GM19035 (cell line): ENCODE measurements at regions not wholly inside any gene's neighbourhood (a gene's known extent, or its start where the extent isn't known, plus 50 kb on each side); places are given as distances from the start of the nearest gene placed in this dataset.

Source experiments
- ATAC-seq: cut with Tn5 transposase; IDR thresholded peaks from one replicate; pipeline ENCODE4 v1.9.1; 2021; ENCODE audit not compliant: unreplicated experiment

DNA sequence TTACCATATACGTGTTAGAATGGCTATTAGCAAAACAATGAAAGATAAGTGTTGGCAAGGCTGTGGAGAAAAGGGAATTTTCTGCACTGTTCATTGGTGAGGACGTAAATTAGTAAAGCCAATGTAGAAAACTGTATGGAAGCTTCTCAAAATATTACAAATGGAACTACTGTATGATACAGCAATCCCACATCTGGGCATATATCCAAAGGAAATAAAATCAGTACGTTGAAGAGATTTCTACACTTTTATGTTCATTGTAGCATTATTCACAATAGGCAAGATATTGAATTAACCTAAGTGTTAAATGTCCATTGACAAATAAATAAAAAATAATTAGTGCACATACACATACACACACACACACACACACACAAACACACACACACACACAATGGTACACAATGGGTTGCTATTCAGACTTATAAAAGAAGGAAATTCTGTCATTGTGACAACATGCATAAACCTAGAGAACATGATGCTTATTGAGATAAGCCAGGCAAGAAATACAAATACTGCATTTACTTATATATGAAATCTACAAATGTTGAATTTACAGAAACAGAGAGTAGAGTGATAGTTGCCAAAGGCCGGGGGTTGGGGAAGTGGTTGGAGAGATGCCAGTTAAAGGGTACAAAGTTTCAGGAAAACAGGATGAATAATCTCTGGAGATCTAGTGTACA, 565.8 kb upstream of the LRRC4C start:
- no peak for ATAC-seq

DNA sequence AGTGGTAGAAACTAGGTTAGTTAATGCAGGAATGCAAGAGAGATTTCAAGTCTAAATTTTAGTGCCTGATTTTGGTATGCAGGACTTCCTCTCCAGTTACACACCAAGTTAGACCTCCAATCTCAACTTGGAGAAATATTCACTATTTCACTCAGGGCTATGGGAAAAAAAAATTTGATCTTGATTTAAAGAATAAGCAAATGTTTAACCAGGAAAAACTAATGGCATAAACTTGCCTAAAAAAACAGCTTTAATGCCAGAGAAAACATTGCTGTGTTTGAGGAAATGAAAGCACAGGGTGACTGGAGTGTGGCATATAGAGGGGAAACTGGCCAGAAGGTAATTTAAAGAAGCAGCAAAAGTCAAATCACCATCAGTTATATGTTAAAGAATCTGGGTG, 575.4 kb upstream of the LRRC4C start:
- no peak for ATAC-seq

DNA sequence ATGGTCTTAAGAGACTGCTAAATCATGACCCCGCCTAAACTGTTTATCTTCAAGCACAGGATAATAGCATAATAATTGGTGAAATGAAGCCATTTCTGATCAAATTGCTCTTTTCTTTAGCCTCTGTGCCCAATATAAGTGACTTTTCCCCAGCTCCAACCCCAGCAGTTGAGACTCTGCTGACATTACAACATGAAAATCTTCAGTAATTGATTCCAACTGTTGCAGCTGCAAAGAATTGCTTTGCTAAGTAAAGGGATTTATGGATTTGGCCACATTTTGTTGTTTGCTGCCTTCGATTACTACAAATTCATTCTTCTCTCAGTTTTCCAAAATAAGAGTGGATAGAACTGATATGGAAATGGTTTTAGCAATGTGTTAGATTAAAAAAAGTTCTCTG, 576.7 kb upstream of the LRRC4C start:
- no peak for ATAC-seq

DNA sequence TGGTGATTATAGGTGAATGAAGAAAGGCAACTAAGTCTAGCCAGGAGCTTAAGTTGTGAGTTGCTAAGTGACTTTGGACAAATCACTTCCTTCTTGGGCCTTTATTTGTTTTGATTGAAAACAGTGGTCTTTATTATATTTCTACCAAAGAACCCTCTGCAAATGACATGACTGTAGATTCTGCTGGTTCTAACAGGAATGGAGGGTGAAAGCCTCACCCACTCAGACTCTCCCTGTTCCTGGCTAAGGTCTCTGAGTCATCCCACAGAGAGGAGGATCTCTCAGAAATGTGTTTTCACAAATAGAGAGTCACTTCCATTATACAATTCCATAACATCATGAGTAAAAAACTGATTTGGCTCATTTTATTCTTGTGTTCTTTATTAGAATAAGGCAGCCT, 583.9 kb upstream of the LRRC4C start:
- ATAC-seq: no peak

DNA sequence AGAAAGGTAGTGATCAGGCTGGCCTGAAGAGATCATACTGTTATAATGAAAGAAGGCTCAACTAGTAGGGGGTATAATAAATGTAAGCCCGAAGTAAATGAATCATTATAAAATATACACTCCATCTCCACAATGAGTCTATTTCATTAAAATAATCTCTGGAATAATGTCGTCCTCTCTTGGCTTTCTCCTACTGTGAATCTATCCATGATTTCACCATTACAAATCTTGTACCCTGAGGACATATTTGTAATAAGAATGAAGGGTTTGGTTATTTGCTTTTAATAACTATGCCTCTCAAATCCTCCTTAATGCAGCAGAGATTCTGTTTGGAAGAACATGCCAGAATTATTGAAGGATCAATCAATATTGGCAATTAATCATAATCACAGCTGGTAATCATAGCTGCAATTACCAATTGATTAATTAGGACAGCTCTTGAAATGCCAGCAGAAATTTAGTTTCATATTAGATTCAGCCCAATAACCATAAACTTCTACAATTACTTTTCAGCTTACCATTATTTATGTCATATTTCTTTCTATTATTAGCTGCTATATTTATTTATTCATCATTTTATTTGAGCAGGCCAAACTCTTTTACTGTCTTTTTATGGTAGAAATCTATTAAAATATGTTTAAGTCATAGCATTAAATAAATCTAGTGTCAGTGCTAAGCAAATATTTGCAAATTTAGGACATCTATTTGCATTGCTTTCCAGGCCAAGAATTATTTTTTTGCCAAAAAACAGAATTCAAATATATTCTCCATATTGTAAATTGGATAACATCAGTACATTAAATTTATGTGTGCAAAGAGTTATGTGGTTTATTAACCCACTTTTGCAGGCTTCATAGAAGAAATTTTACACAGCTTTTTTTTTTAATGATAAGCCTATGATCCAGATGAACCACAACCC, 588.4 kb upstream of the LRRC4C start:
- no peak for ATAC-seq

- ATAC-seq: no peak
Observed at GRCh38 chr11:42049186-42049585, 589.7 kb upstream of the LRRC4C start.

DNA sequence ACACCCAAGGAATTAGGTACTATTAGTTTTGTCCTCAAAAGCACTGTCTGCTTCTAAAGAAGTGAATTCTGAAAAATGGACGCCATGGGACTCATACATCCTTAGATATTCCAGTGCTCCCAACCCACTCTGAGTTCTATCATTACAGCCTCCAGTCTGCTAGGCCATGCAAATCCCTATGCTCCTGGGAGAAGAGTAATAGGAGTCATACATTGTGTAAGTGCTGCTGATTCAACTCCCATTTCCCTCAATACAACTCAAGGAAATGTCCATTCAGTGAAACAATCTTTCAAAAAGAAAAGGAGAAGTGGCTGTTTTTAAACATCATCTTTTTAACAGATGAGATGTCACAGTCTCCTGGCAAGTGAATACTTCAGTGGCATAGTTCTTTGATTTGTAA, 590.2 kb upstream of the LRRC4C start:
- ATAC-seq: no peak

GRCh38 chr11:42054351-42054900, 595.0 kb upstream of the LRRC4C start:
- no peak for ATAC-seq

- ATAC-seq: no peak
Observed at GRCh38 chr11:42055606-42056005, 596.2 kb upstream of the LRRC4C start.

DNA sequence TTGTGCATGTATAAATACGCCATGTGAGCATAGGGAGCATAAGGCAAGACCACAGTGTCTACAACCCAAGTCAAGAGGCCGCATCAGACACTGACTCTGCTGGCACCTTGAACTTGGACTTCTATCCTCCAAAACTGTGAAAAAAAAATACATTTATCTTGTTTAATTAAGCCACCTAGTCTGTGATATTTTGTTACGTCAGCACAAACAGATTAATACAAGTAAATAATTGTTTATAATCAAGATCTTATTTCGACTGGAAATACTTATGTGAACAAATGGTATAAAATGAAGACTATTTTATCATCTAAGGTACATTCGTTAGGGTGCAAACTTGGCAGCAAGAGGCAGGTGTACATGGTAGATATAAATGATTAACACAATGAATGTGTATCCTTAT, 599.3 kb upstream of the LRRC4C start:
- ATAC-seq: no peak

- no peak for ATAC-seq
Observed at GRCh38 chr11:42065199-42065598, 605.7 kb upstream of the LRRC4C start.

- ATAC-seq: no peak
Observed at GRCh38 chr11:42066113-42066512, 606.7 kb upstream of the LRRC4C start.

DNA sequence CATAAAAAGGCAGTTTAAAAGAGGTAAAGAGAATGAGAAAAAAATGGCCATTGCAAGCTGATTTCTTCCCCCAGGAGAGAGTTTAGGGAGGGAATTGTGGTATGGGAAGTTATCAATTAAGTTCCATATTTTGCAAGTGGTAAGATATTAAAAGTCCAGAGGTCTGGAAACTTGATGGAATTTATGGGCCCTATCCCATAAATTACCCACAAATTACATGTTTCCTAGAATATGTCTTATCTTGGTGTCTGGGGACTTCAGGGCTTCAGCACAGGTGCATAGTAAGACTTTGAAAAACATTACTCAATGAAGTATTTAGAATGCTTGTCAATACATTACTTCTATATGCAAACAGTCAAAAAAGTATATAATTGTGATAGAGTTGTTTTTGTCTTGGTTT, 614.9 kb upstream of the LRRC4C start:
- ATAC-seq: no peak

DNA sequence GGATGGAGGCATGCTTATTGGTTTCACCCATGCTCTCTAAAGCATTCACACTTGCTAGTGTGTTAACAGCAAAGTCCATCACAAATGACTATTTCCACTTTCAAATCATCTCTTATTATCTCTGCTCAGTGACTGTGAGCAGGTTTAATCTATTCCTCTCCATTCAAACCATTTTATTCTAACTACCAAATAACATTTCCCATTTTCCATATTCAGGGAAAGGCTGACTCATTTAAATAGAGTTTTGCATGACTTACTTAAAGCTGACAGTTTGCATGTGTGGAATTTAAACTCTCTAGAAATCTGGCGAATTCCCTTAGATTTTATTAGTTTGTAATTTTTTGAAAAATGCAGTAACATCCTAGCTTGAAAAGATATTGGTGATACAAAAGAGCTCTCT, 615.7 kb upstream of the LRRC4C start:
- ATAC-seq: no peak

DNA sequence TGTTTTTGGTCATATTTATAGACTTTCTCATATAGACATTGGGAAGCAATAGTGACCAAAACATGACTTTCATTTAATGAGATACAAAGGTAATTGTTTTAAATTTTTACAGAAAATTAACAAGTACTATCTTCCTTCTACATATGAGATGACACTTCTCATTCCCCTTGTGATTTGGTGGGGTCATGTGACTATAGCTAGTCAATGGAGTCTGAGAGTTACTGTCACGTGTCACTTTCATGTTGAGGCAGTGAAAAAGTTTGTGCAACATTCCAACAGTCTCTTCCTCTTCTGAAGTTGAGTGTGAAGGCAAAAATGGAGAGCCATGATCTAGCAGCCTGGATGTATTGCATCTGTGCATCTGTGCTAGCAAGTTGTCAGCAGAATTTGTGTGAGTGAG, 618.3 kb upstream of the LRRC4C start:
- no peak for ATAC-seq

- ATAC-seq: no peak
Observed at GRCh38 chr11:42085736-42086135, 626.3 kb upstream of the LRRC4C start.

DNA sequence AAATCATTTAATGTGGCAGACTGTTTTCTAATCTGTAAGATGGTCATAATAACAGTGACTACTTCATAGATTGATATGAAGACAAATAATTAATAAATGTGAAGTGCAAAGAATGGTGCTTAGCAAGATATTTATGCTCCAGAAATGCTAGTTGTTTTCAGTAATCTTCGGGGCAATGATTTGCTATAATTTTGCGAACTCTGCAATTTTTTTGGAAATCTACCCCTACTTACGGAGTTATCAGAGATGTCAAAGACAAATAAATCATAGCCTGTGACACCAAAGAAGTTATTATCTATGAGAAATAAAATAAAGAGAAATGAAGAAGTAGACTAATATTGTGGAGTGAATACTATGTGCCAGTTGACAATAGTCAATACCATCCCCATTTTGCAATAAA, 634.1 kb upstream of the LRRC4C start:
- no peak for ATAC-seq

- ATAC-seq: no peak
Observed at GRCh38 chr11:42098075-42098474, 638.6 kb upstream of the LRRC4C start.

GRCh38 chr11:42112866-42113265, 653.4 kb upstream of the LRRC4C start:
- no peak for ATAC-seq

DNA sequence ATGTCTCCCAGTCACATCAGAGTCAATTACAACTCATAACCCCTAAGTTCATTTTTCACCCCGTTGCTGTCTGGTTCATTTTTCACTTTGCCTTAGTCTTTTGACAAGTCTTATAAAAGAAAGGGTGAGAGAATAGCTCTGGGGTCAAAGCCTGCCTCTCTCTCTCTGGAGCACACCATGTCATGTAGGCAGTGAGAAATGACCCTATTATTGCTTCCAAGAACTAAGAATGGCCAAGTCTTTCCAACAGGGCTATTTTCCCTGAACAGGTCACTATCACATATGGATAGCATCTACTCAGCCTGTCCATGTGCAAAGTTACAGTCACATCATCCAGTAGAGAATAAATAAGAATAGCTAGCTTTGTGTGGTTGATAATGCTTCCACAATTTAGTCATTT, 655.5 kb upstream of the LRRC4C start:
- ATAC-seq: no peak

- ATAC-seq: no peak
Observed at GRCh38 chr11:42138454-42138853, 679.0 kb upstream of the LRRC4C start.

- no peak for ATAC-seq
Observed at GRCh38 chr11:42145311-42145710, 685.9 kb upstream of the LRRC4C start.
